AG04449 (cell line): ENCODE measurements at regions not wholly inside any gene's neighbourhood (a gene's known extent, or its start where the extent isn't known, plus 50 kb on each side); places are given as distances from the start of the nearest gene placed in this dataset.

ENCODE experiments used
- CTCF ChIA-PET: fragments of 350-600 bp; formaldehyde crosslinking; extraction: SDS; loops from one replicate; lab custom pipeline; 2021; ENCODE audit warnings: antibody characterized with exemption; lab: Yijun Ruan, JAX
- POLR2A ChIA-PET: fragments of 400-600, 350-600 bp; formaldehyde crosslinking; extraction: SDS; loops from one replicate; lab custom pipeline; 2020; ENCODE audit warnings: antibody characterized with exemption, inconsistent platforms; lab: Yijun Ruan, JAX
- DNase-seq: peaks from one replicate; pipeline ENCODE4 v3.0.0-alpha.2; 2010; ENCODE audit warnings: low read depth, low spot score
- H3K4me3 ChIP-seq: 2 replicates; pipeline ENCODE4 v1.5.1; 2011; ENCODE audit warnings: low read depth, mild to moderate bottlenecking, control low read depth, low read length
- TF ChIP-seq, protein P1 (sequence below): IDR thresholded peaks from one replicate; pipeline ENCODE4 v1.5.1; 2011; ENCODE audit warnings: mild to moderate bottlenecking, moderate library complexity, low read length, control low read depth, inconsistent platforms; ENCODE audit not compliant: insufficient read depth; ENCODE audit errors: missing control alignments

- CTCF ChIA-PET: no interaction called here
- TF ChIP-seq, protein P1, sequence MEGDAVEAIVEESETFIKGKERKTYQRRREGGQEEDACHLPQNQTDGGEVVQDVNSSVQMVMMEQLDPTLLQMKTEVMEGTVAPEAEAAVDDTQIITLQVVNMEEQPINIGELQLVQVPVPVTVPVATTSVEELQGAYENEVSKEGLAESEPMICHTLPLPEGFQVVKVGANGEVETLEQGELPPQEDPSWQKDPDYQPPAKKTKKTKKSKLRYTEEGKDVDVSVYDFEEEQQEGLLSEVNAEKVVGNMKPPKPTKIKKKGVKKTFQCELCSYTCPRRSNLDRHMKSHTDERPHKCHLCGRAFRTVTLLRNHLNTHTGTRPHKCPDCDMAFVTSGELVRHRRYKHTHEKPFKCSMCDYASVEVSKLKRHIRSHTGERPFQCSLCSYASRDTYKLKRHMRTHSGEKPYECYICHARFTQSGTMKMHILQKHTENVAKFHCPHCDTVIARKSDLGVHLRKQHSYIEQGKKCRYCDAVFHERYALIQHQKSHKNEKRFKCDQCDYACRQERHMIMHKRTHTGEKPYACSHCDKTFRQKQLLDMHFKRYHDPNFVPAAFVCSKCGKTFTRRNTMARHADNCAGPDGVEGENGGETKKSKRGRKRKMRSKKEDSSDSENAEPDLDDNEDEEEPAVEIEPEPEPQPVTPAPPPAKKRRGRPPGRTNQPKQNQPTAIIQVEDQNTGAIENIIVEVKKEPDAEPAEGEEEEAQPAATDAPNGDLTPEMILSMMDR: no peak
- H3K4me3 ChIP-seq: no peak overlapping the region
- POLR2A ChIA-PET: no interaction called here
- no peak for DNase-seq
Measured at GRCh38 chr6:29884261-29884660, 56.6 kb downstream of the HLA-G start.

GRCh38 chr6:29886701-29887100 is 55.6 kb upstream of the HLA-A start:
- TF ChIP-seq, protein P1: no peak
- H3K4me3 ChIP-seq: no peak overlapping the region
- POLR2A ChIA-PET: no interaction called here
- CTCF ChIA-PET: interaction anchor here (1.3 kb wide), 1 partner anchor 38 kb away, joined by 4 read pairs; no protein-coding TSS in a partner anchor
- DNase-seq: no peak

DNA sequence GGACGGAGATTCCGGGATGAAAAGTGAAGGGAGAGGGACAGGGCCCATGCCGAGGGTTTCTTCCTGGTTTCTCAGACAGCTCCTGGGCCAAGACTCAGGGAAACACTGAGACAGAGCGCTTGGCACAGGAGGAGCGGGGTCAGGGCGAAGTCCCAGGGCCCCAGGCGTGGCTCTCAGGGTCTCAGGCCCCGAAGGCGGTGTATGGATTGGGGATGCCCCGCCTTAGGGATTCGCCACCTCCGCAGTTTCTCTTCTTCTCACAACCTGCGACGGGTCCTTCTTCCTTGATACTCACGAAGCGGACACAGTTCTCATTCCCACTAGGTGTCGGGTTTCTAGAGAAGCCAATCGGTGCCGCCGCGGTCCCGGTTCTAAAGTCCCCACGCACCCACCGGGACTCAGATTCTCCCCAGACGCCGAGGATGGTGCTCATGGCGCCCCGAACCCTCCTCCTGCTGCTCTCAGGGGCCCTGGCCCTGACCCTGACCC is 55.0 kb upstream of the HLA-A start:
- DNase-seq: no peak
- TF ChIP-seq, protein P1: no peak
- POLR2A ChIA-PET: interaction anchor here (0.6 kb wide), 1 partner anchor 180 kb away, joined by 5 read pairs; the partner anchor contains the start of gene PPP1R11
- CTCF ChIA-PET: interaction anchor here (1.3 kb wide), 1 partner anchor 39 kb away, joined by 4 read pairs; no protein-coding TSS in a partner anchor
- peak overlapping the region; percentile 63 for H3K4me3 ChIP-seq

GRCh38 chr6:29887819-29888776 is 54.2 kb upstream of the HLA-A start:
- TF ChIP-seq, protein P1: no peak
- ChIA-PET CTCF (interaction anchor here (1.3 kb wide), 1 partner anchor 40 kb away, joined by 4 read pairs; no protein-coding TSS in a partner anchor), POLR2A (no interaction called here)
- no peak for DNase-seq
- H3K4me3 ChIP-seq: peak overlapping the region; percentile 63
